ENCODE measurements at regions not wholly inside any gene's neighbourhood (a gene's known extent, or its start where the extent isn't known, plus 50 kb on each side); places are given as distances from the start of the nearest gene placed in this dataset.

DNA sequence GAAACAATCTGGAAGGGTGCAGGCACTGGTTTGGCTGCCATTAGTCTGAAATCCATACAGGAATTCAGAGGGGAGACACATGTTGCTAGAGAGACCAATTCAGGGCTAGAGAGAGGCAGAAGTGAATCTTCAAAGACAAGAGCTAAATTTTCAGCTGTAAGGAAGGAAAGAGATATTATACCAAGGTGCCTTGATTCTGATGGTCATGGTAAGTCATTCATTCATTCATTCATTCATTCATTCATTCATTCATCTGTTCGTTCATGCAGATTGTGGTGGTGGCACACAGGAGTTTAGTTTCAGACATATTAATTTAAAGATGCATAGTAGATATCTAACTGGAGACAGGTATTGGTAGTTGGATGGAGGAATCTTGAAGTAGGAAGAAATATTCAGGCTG lies 1493.5 kb upstream of the TMEM132C start:
- ATAC-seq (replicated peaks in 1 of 2) = no peak
- peaks cover 16 to 20% of the 10 kb centered on the region in 2 donors for H3K9me3 Mint-ChIP-seq
- H3K4me3 Mint-ChIP-seq = no peak overlapping the region
- H3K27ac Mint-ChIP-seq = no peak overlapping the region
- peaks cover 18 to 25% of the 10 kb centered on the region in 2 donors for H3K36me3 Mint-ChIP-seq (ENCODE audit: insufficient read depth in 2 of 2)
- H3K27me3 Mint-ChIP-seq (ENCODE audit: low read depth) = no peaks in the 10 kb centered on the region
- no peak for DNase-seq
- H3K4me1 Mint-ChIP-seq (ENCODE audit: low read depth) = peaks cover 23% of the 10 kb centered on the region

DNA sequence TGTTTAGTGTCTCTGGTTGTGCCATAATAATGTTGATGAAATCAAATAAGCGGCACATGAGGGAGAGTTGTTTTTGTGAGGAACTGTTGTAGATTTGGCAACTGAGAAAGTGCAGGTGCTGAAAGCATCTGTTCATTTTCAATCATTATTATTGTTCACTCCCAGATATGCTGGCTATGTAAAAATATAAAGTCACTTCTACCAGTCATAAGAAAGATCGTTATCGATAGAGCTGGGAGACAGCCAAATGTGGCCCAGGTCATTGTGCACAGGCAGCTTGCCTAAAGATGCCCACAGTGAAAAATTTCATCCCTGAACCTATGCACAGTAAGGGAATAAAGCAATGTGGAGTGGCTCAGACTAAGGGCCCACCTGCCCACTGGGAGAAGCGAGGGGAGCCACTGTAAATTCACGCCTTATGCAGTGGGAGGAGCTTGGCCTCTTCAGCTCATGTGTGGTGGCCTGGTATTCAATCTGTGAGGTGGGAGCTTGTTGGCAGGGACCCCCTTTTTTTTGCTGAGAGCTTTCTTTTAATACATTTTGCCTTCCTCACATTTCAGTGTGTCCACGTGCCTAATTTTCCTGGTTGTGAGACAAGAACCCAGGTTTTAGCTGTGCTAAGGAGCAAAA lies 1490.8 kb upstream of the TMEM132C start:
- ATAC-seq (replicated peaks in 1 of 2) (no peak), DNase-seq (no peak)
- Mint-ChIP-seq H3K4me1 (ENCODE audit: low read depth) (peaks cover 13% of the 10 kb centered on the region), H3K27me3 (ENCODE audit: low read depth) (peaks cover 5% of the 10 kb centered on the region), H3K27ac (no peak overlapping the region), H3K4me3 (no peak overlapping the region), H3K36me3 (ENCODE audit: insufficient read depth in 2 of 2) (peaks cover 8 to 15% of the 10 kb centered on the region in 2 donors), H3K9me3 (peaks cover 11 to 16% of the 10 kb centered on the region in 2 donors)

DNA sequence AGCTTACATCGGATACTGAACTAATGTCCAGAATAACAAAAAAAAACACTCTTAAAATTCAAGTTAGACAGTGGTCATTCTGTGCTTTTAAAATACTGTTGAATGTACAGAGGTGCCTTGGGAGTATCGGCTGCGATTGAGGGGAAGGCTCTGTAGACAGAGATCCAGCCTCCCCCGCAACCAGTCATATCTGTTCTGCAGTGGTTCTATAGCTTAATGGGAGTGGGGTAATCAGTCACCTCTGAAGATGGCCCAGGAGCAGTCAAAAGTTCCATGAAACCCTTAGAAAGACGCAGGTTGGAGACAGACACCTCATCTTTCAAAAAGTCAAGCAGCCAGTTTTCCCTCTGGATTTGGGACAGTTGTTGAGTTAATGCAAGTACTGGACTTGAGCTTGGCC lies 1486.6 kb upstream of the TMEM132C start:
- Mint-ChIP-seq H3K4me1 (ENCODE audit: low read depth) (no peaks in the 10 kb centered on the region), H3K27me3 (ENCODE audit: low read depth) (peaks cover 6% of the 10 kb centered on the region), H3K27ac (no peak overlapping the region), H3K9me3 (peaks cover 2 to 7% of the 10 kb centered on the region in 2 donors), H3K4me3 (no peak overlapping the region), H3K36me3 (ENCODE audit: insufficient read depth in 2 of 2) (peaks cover 1 to 2% of the 10 kb centered on the region in 2 donors)
- ATAC-seq (replicated peaks in 1 of 2) = peak in 1 of 2 donors; percentile 49
- DNase-seq = no peak

DNA sequence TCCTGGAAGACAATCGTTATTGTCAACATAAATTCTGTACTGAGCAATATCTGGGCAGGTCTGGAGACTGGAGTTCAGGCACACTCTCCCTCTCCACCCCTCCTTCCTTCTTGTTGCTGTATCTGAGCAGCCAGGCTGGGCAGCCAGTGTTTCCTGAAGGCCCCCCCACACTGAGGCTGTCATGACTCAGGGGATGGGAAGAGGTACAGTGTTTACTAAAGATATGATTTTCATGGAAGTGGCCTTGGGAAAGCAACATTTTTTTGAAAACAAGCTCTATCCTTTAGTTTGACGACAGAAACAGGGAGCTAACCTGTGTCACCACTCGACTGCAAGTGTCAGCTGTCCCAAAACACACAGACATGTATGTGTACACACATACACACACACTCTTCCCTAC lies 1485.4 kb upstream of the TMEM132C start:
- Mint-ChIP-seq H3K27ac (no peak overlapping the region), H3K4me3 (no peak overlapping the region), H3K36me3 (ENCODE audit: insufficient read depth in 2 of 2) (no peaks in the 10 kb centered on the region), H3K27me3 (ENCODE audit: low read depth) (peaks cover 6% of the 10 kb centered on the region), H3K9me3 (peaks cover 2 to 7% of the 10 kb centered on the region in 2 donors), H3K4me1 (ENCODE audit: low read depth) (no peaks in the 10 kb centered on the region)
- DNase-seq = no peak
- no peak for ATAC-seq (replicated peaks in 1 of 2)

DNA sequence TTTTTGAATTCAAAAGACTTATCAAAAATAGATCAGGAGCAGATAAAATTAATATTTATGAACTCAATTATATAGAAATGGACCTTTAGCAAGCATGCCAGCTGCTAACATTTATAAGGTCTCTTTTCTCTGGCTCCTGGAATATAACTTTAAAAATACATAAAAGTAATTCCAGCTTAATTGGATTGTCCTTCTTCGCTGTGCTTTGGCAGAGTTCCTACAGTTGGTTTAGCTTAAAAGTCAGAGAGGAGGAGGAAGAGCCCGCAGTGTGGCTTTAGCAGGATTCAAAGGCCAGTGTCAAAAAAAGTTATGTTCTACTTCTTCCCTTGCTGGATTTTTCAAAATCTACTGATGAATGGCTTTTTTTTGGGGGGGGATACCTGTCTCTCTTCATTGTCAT lies 1484.9 kb upstream of the TMEM132C start:
- ATAC-seq (replicated peaks in 1 of 2) (no peak), DNase-seq (no peak)
- Mint-ChIP-seq H3K9me3 (peaks cover 2 to 7% of the 10 kb centered on the region in 2 donors), H3K27me3 (ENCODE audit: low read depth) (peaks cover 6% of the 10 kb centered on the region), H3K4me3 (no peak overlapping the region), H3K4me1 (ENCODE audit: low read depth) (no peaks in the 10 kb centered on the region), H3K36me3 (ENCODE audit: insufficient read depth in 2 of 2) (no peaks in the 10 kb centered on the region), H3K27ac (no peak overlapping the region)

DNA sequence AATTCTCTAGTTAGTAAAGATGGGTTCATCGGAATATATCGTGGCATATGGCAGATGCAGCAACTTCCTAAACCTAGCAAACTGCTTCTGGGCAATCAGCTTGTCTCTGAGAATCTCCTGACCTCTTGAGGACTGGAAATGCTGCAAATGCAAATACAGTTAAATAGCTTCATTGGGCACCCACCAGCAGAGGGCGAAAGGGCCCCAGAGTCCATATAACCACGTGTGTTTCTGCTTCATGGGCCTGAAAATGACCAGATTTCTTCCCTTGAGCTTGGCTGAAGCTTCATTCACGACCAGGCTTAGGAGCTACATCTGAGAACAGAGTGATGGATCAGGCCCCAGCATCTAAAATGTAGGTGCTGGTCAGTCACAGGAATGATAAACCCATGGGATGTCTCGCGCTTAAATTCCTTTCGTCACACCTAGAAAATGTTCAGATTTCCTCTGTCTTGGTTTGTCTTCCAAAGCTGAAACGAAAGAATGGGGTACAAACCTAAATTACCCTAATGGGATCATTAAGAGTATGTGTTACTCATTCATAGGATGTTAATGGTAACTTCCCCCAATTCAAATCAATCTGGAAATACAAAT lies 1482.5 kb upstream of the TMEM132C start:
- H3K36me3 Mint-ChIP-seq (ENCODE audit: insufficient read depth in 2 of 2) = no peaks in the 10 kb centered on the region
- DNase-seq = peak; percentile 7 to 31
- peaks cover 6% of the 10 kb centered on the region for H3K27me3 Mint-ChIP-seq (ENCODE audit: low read depth)
- H3K27ac Mint-ChIP-seq = peak overlapping the region; percentile 3
- no peaks in the 10 kb centered on the region for H3K4me1 Mint-ChIP-seq (ENCODE audit: low read depth)
- H3K9me3 Mint-ChIP-seq = peaks cover 2 to 7% of the 10 kb centered on the region in 2 donors
- no peak for ATAC-seq (replicated peaks in 1 of 2)
- no peak overlapping the region for H3K4me3 Mint-ChIP-seq

DNA sequence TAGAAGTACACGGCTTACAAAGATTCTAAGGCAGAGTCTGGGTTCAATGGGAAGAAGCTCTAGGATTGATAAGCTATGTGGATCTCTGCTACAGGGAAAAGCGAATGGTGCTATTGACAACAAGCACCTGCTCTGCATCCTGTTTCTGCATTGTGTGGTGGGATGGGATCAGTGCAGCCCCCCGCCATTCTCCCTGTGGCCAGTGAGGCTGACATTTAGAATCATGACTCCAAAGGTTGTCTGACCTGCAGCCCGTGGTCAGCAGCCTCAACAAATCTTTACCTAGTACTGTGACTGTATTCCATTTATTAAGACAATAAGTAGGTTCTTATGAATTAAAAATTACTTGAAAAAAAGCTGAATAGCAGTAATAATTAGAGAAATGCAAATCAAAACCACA lies 1477.0 kb upstream of the TMEM132C start:
- H3K4me3 Mint-ChIP-seq = no peak overlapping the region
- DNase-seq = no peak
- no peaks in the 10 kb centered on the region for H3K27me3 Mint-ChIP-seq (ENCODE audit: low read depth)
- no peak for ATAC-seq (replicated peaks in 1 of 2)
- no peak overlapping the region for H3K27ac Mint-ChIP-seq
- H3K4me1 Mint-ChIP-seq (ENCODE audit: low read depth) = no peaks in the 10 kb centered on the region
- H3K9me3 Mint-ChIP-seq = no peaks in the 10 kb centered on the region
- H3K36me3 Mint-ChIP-seq (ENCODE audit: insufficient read depth in 2 of 2) = peaks cover 0 to 2% of the 10 kb centered on the region in 2 donors

DNA sequence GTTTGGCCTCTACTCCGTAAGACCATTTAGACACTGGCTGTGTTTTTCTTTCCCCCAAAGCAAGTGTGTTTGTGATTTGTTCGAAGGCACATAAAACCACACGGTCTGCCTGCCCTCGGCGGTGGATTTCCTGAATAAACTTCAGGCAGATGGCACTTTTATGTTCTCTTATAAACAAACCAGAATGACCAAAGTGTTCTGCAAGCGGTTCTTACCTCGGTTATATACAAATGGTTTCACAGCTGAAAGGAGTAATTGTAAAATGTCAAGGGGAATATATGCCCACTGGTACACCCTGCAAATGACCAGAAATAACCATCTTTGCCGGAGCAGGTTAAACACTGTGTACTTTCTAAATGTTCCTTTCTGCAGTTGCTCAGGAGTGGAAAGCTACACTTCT lies 1475.8 kb upstream of the TMEM132C start:
- no peak overlapping the region for H3K4me3 Mint-ChIP-seq
- ATAC-seq (replicated peaks in 1 of 2) (no peak), DNase-seq (no peak)
- no peak overlapping the region for H3K27ac Mint-ChIP-seq
- H3K4me1 Mint-ChIP-seq (ENCODE audit: low read depth) = no peaks in the 10 kb centered on the region
- peaks cover 0 to 2% of the 10 kb centered on the region in 2 donors for H3K36me3 Mint-ChIP-seq (ENCODE audit: insufficient read depth in 2 of 2)
- H3K9me3 Mint-ChIP-seq = no peaks in the 10 kb centered on the region
- no peaks in the 10 kb centered on the region for H3K27me3 Mint-ChIP-seq (ENCODE audit: low read depth)

DNA sequence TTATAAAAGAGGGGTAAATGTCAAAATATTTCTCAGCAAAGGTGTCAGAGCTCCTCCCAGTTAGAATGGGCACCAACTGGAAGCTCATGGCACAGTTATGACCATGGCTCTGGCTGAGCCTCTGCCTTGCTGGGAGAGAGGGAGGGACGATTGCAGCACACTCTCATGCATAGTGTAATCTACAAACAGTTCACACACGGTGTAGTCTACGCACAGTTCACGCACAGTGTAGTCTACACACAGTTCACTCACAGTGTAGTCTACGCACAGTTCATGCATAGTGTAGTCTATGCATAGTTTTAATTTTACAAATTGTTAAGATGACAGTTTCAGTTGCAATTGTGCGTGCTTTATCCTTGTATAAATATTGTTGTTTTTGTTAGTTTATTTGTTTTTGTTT lies 1474.6 kb upstream of the TMEM132C start:
- Mint-ChIP-seq H3K9me3 (no peaks in the 10 kb centered on the region), H3K4me1 (ENCODE audit: low read depth) (no peaks in the 10 kb centered on the region), H3K27me3 (ENCODE audit: low read depth) (no peaks in the 10 kb centered on the region), H3K27ac (no peak overlapping the region), H3K4me3 (no peak overlapping the region), H3K36me3 (ENCODE audit: insufficient read depth in 2 of 2) (peaks cover 0 to 2% of the 10 kb centered on the region in 2 donors)
- DNase-seq (no peak), ATAC-seq (replicated peaks in 1 of 2) (no peak)

DNA sequence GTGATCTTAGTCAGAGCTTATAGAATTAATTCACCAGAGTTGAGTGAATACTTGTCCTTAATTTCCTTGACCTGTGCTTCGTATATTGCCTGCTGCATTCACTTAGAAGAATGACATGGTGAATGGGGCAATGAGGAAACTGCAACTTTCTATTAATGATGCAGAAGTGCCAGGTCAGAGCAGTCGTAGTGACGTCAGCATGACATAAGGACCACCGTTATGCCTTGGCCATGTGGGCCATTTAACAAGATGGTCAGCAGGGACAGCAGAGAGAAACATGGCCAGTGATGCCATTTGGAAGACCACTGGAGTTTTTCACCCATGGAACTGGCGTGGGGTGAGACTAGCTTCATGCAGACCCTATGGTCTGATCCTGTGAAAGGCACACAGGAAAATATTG lies 1469.4 kb upstream of the TMEM132C start:
- Mint-ChIP-seq H3K9me3 (peaks cover 0 to 3% of the 10 kb centered on the region in 2 donors), H3K4me3 (no peak overlapping the region), H3K36me3 (ENCODE audit: insufficient read depth in 2 of 2) (peaks cover 0 to 2% of the 10 kb centered on the region in 2 donors), H3K27me3 (ENCODE audit: low read depth) (no peaks in the 10 kb centered on the region), H3K4me1 (ENCODE audit: low read depth) (no peaks in the 10 kb centered on the region), H3K27ac (no peak overlapping the region)
- DNase-seq (no peak), ATAC-seq (replicated peaks in 1 of 2) (no peak)

DNA sequence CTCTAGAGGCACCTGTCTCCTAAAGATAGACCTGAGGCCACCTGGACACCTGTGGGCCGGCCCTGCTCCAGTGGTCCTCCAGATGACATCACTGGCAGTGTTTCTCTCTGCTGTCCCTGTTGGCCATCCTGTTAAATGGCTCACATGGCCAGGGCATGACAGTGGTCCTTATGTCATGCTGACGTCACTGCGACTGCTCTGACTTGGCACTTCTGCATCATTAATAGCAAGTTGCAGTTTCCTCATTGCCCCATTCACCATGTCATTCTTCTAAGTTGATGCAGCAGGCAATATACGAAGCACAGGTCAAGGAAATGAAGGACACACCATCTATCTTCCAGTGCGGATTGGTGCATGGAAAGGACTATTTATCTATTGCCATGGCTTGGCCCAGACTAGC lies 1468.5 kb upstream of the TMEM132C start:
- no peak overlapping the region for H3K27ac Mint-ChIP-seq
- H3K4me1 Mint-ChIP-seq (ENCODE audit: low read depth) = no peaks in the 10 kb centered on the region
- no peaks in the 10 kb centered on the region for H3K27me3 Mint-ChIP-seq (ENCODE audit: low read depth)
- no peak overlapping the region for H3K4me3 Mint-ChIP-seq
- ATAC-seq (replicated peaks in 1 of 2) (no peak), DNase-seq (no peak)
- H3K9me3 Mint-ChIP-seq = peaks cover 0 to 3% of the 10 kb centered on the region in 2 donors
- no peaks in the 10 kb centered on the region for H3K36me3 Mint-ChIP-seq (ENCODE audit: insufficient read depth in 2 of 2)

DNA sequence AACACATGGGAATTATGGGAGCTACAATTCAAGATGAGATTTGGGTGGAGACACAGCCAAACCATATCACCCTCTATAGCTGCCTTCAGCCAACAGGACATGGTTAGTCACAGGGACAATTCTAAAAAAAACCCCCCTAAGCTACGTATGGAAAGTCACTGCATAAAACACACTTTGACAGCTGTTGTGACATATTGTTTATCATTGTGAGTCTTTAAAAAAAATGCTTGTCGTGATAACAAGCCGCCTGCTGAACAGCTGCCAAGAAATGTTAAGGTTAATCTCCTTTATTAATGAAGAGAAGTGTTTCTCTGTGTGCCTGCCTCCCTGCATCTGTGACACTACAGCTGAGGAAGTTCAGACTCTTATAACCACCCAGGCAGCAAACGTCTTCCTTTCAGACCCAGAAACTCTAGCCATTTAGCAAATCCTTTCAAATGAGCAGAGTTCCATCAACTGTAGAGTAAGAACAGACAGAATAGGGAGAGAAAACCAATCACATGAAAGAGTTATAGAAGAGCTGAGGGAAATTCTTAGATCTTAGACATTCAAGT lies 1459.6 kb upstream of the TMEM132C start:
- ATAC-seq (replicated peaks in 1 of 2) (no peak), DNase-seq (no peak)
- Mint-ChIP-seq H3K4me1 (ENCODE audit: low read depth) (no peaks in the 10 kb centered on the region), H3K4me3 (no peak overlapping the region), H3K27ac (no peak overlapping the region), H3K27me3 (ENCODE audit: low read depth) (no peaks in the 10 kb centered on the region), H3K9me3 (peaks cover 0 to 3% of the 10 kb centered on the region in 2 donors), H3K36me3 (ENCODE audit: insufficient read depth in 2 of 2) (no peaks in the 10 kb centered on the region)

DNA sequence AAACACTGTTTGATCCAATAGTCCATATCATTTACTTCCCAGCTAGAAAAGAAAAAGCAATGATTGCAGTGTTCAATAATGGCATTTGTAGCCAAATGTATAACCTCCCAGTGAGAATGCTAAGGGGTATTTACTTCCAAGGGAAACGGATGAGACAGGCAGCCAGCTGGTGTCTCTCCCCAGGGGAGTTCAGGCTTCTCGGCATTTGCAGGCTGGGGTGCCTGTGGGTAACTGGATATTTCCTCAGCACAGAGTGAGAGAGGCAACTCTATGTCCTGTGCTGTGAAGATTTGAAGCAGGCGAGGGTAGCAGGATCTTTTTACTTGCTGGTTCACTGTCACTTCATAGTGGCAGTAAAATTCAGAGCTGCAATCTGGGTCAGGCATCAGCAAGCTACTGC lies 1455.6 kb upstream of the TMEM132C start:
- ATAC-seq (replicated peaks in 1 of 2) = no peak
- H3K27ac Mint-ChIP-seq = no peak overlapping the region
- peaks cover 0 to 5% of the 10 kb centered on the region in 2 donors for H3K9me3 Mint-ChIP-seq
- H3K36me3 Mint-ChIP-seq (ENCODE audit: insufficient read depth in 2 of 2) = no peaks in the 10 kb centered on the region
- H3K4me3 Mint-ChIP-seq = no peak overlapping the region
- H3K4me1 Mint-ChIP-seq (ENCODE audit: low read depth) = no peaks in the 10 kb centered on the region
- DNase-seq = no peak
- H3K27me3 Mint-ChIP-seq (ENCODE audit: low read depth) = no peaks in the 10 kb centered on the region

DNA sequence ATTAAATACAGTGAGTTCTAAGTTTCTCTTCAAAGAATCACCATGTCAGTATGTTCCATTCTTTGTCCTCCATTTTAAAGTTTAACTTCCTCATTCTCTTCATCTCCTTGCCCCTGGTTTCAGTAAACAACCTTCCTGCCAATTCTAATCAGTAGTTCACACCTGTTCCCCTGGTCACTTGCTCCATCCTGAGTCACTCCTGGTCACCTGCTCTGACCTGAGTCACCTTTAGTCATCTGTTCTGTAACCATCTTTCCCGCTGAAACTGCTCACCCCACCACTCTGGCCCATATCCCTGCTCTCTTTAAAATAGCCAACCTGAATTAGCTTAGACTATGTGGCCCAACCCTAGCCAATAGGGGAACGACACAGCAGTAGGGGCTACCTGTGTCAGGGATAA lies 1447.4 kb upstream of the TMEM132C start:
- Mint-ChIP-seq H3K4me1 (ENCODE audit: low read depth) (no peaks in the 10 kb centered on the region), H3K4me3 (no peak overlapping the region), H3K9me3 (peaks cover 12 to 16% of the 10 kb centered on the region in 2 donors), H3K36me3 (ENCODE audit: insufficient read depth in 2 of 2) (peaks cover 1 to 4% of the 10 kb centered on the region in 2 donors), H3K27ac (no peak overlapping the region), H3K27me3 (ENCODE audit: low read depth) (no peaks in the 10 kb centered on the region)
- ATAC-seq (replicated peaks in 1 of 2) = no peak
- no peak for DNase-seq
